ENCODE measurements at regions not wholly inside any gene's neighbourhood (a gene's known extent, or its start where the extent isn't known, plus 50 kb on each side); places are given as distances from the start of the nearest gene placed in this dataset.

- Histone ChIP-seq H3K9me3 (no peaks in the 10 kb centered on the region), H3K4me3 (no peak overlapping the region), H3K4me1 (peaks cover 21% of the 10 kb centered on the region), H3K4me2 (peak overlapping the region; percentile 29), H3K27ac (peak overlapping the region; percentile 42 to 73)
- ATAC-seq (peak; percentile 34 to 70; a peak in 5 of 6 replicates), DNase-seq (ENCODE audit: low read depth in 1 of 2, low spot score in 1 of 2) (peak in 1 of 2 experiments; percentile 28), FAIRE-seq (no peak)
- CTCF ChIA-PET: no interaction called here
- whole genome bisulfite sequencing (ENCODE audit: missing lambda C conversion rate): 24% methylated on average over 2 of the region's 2 CpGs
- no peak for TF ChIP-seq REST (IDR thresholded peaks at IDR 0.05)
- no peak for TF ChIP-seq CHD2 (IDR thresholded peaks at IDR 0.05; ENCODE audit: low read length, partially characterized antibody)
- TF ChIP-seq TFCP2L1 (CRISPR knock-in tag; IDR thresholded peaks at IDR 0.05): no peak
- TF ChIP-seq CBX2 (IDR thresholded peaks at IDR 0.05; ENCODE audit: borderline replicate concordance, low read depth): no peak
- TF ChIP-seq NPAS2 (CRISPR knock-in tag; IDR thresholded peaks at IDR 0.05; ENCODE audit: borderline replicate concordance): no peak
- TF ChIP-seq CBX8 (IDR thresholded peaks at IDR 0.05): no peak
- no peak for TF ChIP-seq FOSL2 (IDR thresholded peaks at IDR 0.05)
- TF ChIP-seq FOSL2 (CRISPR knock-in tag; IDR thresholded peaks at IDR 0.05): 0 out of 2 replicates have a peak, but pooled peaks have one; percentile 2
- TF ChIP-seq KDM5A (IDR thresholded peaks at IDR 0.05): no peak
- no peak for TF ChIP-seq EHMT2 (IDR thresholded peaks at IDR 0.05; ENCODE audit: low read depth)
- TF ChIP-seq PHF8 (IDR thresholded peaks at IDR 0.05; ENCODE audit: borderline replicate concordance, low read depth): no peak
- TF ChIP-seq, protein P1, sequence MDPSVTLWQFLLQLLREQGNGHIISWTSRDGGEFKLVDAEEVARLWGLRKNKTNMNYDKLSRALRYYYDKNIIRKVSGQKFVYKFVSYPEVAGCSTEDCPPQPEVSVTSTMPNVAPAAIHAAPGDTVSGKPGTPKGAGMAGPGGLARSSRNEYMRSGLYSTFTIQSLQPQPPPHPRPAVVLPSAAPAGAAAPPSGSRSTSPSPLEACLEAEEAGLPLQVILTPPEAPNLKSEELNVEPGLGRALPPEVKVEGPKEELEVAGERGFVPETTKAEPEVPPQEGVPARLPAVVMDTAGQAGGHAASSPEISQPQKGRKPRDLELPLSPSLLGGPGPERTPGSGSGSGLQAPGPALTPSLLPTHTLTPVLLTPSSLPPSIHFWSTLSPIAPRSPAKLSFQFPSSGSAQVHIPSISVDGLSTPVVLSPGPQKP (IDR thresholded peaks at IDR 0.05; ENCODE audit: low read depth, low read length): no peak
- TF ChIP-seq EP300 (IDR thresholded peaks at IDR 0.05): 0 out of 5 replicates have a peak, but pooled peaks of 1 of the 2 experiments have one; percentile 14
- TF ChIP-seq HOXB13 (CRISPR knock-in tag; IDR thresholded peaks at IDR 0.05; ENCODE audit: low read depth): no peak
- TF ChIP-seq NFE2L2 (conservative IDR thresholded peaks at IDR 0.05; ENCODE audit: low read length): no peak
- TF ChIP-seq RNF2 (IDR thresholded peaks at IDR 0.05; ENCODE audit: borderline replicate concordance, low read depth): no peak
- peak; percentile 65; the same call in 1 of the 2 replicates for TF ChIP-seq GATA3 (IDR thresholded peaks at IDR 0.05; ENCODE audit: borderline replicate concordance)
- TF ChIP-seq ZFP36 (IDR thresholded peaks at IDR 0.05; ENCODE audit: borderline replicate concordance, partially characterized antibody): no peak
- TF ChIP-seq, protein P2, sequence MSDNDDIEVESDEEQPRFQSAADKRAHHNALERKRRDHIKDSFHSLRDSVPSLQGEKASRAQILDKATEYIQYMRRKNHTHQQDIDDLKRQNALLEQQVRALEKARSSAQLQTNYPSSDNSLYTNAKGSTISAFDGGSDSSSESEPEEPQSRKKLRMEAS (IDR thresholded peaks at IDR 0.05): no peak
- TF ChIP-seq, protein P3, sequence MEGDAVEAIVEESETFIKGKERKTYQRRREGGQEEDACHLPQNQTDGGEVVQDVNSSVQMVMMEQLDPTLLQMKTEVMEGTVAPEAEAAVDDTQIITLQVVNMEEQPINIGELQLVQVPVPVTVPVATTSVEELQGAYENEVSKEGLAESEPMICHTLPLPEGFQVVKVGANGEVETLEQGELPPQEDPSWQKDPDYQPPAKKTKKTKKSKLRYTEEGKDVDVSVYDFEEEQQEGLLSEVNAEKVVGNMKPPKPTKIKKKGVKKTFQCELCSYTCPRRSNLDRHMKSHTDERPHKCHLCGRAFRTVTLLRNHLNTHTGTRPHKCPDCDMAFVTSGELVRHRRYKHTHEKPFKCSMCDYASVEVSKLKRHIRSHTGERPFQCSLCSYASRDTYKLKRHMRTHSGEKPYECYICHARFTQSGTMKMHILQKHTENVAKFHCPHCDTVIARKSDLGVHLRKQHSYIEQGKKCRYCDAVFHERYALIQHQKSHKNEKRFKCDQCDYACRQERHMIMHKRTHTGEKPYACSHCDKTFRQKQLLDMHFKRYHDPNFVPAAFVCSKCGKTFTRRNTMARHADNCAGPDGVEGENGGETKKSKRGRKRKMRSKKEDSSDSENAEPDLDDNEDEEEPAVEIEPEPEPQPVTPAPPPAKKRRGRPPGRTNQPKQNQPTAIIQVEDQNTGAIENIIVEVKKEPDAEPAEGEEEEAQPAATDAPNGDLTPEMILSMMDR (IDR thresholded peaks at IDR 0.05): no peak
- no peak for TF ChIP-seq ZSCAN20 (CRISPR knock-in tag; IDR thresholded peaks at IDR 0.05)
- TF ChIP-seq MAZ (IDR thresholded peaks at IDR 0.05; ENCODE audit: borderline replicate concordance, low read depth, low read length): no peak
- TF ChIP-seq RARB (CRISPR knock-in tag; IDR thresholded peaks at IDR 0.05): no peak
- TF ChIP-seq TP53 (CRISPR knock-in tag; IDR thresholded peaks at IDR 0.05): no peak
- TF ChIP-seq JUN (IDR thresholded peaks at IDR 0.05): 0 out of 5 replicates have a peak, but pooled peaks of 1 of the 2 experiments have one; percentile 17
- no peak for TF ChIP-seq ATOH8 (CRISPR knock-in tag; IDR thresholded peaks at IDR 0.05; ENCODE audit: low read depth)
- TF ChIP-seq BHLHE40 (IDR thresholded peaks at IDR 0.05; ENCODE audit: low read depth, low read length): no peak
- TF ChIP-seq HEYL (CRISPR knock-in tag; IDR thresholded peaks at IDR 0.05): no peak
- no peak for TF ChIP-seq FOXS1 (CRISPR knock-in tag; IDR thresholded peaks at IDR 0.05)
- POLR2A ChIA-PET: no interaction called here
Observed at GRCh38 chr5:156109317-156110023, 217.5 kb upstream of the SGCD start.

All from A549 (cell line).